VCaP (cell line): ENCODE measurements at regions not wholly inside any gene's neighbourhood (a gene's known extent, or its start where the extent isn't known, plus 50 kb on each side); places are given as distances from the start of the nearest gene placed in this dataset.
"Not testable (repeated sequence)": the region's sequence is repeated elsewhere in the genome, so short reads cannot be mapped to it uniquely, and the experiment has no call there.

ENCODE experiments used
- H3K27ac ChIP-seq: fragments of 450-650 bp; 2 replicates; pipeline ENCODE4 v1.5.1; 2017
- CTCF ChIP-seq: fragments of 450-650 bp; conservative IDR thresholded peaks from 2 replicates; pipeline ENCODE4 v1.5.1; 2017; ENCODE audit warnings: mild to moderate bottlenecking, moderate library complexity

GRCh38 chr12:20105943-20106342 is 262.4 kb upstream of the PDE3A start:
- TF ChIP-seq CTCF, result no peak
- no peak overlapping the region for H3K27ac ChIP-seq

- no peak for TF ChIP-seq CTCF
- no peak overlapping the region for H3K27ac ChIP-seq
Measured at GRCh38 chr12:20109676-20110075, 258.7 kb upstream of the PDE3A start.

GRCh38 chr12:20115371-20115770 is 253.0 kb upstream of the PDE3A start:
- H3K27ac ChIP-seq, result not testable (repeated sequence)

GRCh38 chr12:20119596-20120402 is 248.5 kb upstream of the PDE3A start:
- no peak overlapping the region for H3K27ac ChIP-seq
- no peak for TF ChIP-seq CTCF

GRCh38 chr12:20120403-20120725 is 248.0 kb upstream of the PDE3A start:
- H3K27ac ChIP-seq, result no peak overlapping the region
- TF ChIP-seq CTCF, result no peak

GRCh38 chr12:20122274-20122673 is 246.1 kb upstream of the PDE3A start:
- no peak overlapping the region for H3K27ac ChIP-seq
- TF ChIP-seq CTCF, result no peak

- H3K27ac ChIP-seq, result no peak overlapping the region
- TF ChIP-seq CTCF, result no peak
Measured at GRCh38 chr12:20123465-20123864, 244.9 kb upstream of the PDE3A start.

GRCh38 chr12:20125276-20125798 is 243.0 kb upstream of the PDE3A start:
- H3K27ac ChIP-seq, result no peak overlapping the region
- TF ChIP-seq CTCF, result no peak
